ENCODE measurements at regions not wholly inside any gene's neighbourhood (a gene's known extent, or its start where the extent isn't known, plus 50 kb on each side); places are given as distances from the start of the nearest gene placed in this dataset.

DNA sequence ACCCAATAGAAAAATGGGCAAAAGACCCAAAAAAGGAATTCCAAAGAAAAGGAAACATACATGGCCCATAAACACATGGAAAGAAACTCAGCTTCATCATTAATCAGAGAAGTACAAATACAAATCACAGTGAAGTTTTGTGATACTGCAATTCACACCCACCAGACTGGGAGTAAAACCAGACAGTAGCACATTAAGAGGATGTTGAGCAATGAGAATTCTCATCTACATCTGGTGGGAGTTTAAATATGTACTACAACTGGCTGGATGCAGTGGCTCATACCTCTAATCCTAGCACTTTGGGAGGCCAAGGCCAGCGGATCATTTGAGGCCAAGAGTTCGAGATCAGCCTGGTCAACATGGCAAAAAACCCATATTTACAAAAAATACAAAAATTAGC lies 125.7 kb upstream of the PHACTR1 start:
- DNase-seq: no peak

GRCh38 chr6:12592634-12593033 lies 123.9 kb upstream of the PHACTR1 start:
- no peak for DNase-seq

GRCh38 chr6:12593771-12594529 lies 122.6 kb upstream of the PHACTR1 start:
- DNase-seq: no peak

- DNase-seq: no peak
These were observed 122.1 kb upstream of the PHACTR1 start for GRCh38 chr6:12594530-12594893.

DNA sequence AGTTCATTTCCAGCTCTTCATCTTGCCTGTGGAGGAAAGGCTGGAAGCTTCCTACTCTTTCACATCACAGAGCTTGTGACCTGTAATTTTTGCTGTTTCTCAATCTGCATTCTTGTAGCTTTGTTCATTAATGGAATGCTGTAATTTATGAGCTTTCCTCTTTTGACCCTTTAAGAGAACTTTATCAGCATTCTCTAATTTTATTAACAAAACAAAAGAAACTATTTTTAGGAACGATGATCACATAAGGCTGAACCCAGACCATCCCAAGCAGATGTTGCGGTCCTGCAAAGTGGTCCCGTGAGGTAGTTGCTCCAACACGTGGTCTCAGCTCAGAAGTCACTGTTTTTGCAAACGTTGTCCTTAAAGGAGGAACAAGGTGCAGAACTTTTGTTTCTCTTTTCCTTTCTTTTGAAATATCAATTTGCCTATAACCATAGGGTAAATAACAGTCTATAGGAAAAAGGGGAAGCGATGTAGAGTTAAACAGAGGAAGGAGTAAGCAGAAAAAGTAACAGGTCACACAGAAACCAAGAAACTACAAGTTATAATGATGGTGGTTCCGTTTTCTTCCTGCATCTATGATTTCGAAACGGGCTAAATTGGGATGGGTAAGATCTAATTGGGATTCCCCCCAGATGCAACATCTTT lies 121.3 kb upstream of the PHACTR1 start:
- DNase-seq: no peak

GRCh38 chr6:12596731-12597130 lies 119.8 kb upstream of the PHACTR1 start:
- DNase-seq: no peak

DNA sequence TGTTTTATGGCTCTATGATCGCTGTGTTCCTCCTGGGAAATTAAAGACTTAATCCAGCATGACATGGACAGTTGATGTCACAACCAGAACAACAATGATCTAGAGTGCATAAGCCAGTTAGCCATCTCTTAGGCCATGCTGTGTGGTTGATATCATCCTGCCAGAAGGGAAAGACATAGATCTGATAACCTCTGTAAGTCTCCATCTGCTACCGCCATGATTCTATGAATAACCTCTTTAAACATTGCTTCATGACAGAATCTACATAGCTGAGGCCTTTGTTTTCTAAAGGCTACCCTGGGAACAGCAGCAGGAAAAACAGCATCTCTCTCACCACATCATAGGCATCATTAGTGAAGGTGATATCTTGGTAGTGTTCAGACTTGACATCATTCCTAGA lies 117.6 kb upstream of the PHACTR1 start:
- no peak for DNase-seq

DNA sequence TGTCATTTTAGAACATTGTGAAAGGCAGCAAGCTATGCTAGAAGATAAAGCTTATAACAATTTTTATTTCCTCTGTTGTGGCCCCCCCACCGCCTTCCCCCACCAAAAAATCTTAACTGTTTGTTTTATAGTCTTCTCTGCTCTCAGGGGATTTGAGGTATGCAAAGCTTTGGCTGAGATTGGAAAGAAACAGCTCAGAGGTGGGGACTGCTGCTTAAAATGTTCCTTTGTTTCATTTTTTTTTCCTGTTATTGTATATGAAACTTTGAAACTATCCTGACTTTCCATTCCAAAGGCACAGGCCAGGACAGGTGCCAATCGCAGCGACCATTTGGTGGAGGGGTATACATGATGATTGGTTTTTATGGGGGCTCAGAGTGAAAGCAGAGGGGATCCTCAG lies 114.7 kb upstream of the PHACTR1 start:
- DNase-seq: no peak

DNA sequence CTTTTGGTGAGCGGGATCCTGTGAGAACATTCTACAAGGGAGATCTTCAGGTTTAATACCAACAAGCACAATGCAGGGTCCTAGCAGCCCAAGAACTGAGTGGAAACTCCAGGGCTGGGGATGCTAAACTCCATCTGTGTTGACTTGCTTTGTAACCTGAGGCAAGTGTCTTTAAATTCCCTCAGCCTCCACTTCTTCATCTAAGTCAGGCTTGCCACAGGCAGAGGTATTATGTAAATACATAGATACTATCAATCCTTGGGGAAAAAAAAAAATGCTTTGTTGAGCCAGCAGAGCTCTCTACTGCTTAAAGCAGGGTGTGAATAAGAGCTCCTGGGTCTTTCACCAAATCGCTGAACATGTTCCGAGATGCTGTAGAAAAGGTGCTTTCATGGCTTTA lies 114.2 kb upstream of the PHACTR1 start:
- no peak for DNase-seq

DNA sequence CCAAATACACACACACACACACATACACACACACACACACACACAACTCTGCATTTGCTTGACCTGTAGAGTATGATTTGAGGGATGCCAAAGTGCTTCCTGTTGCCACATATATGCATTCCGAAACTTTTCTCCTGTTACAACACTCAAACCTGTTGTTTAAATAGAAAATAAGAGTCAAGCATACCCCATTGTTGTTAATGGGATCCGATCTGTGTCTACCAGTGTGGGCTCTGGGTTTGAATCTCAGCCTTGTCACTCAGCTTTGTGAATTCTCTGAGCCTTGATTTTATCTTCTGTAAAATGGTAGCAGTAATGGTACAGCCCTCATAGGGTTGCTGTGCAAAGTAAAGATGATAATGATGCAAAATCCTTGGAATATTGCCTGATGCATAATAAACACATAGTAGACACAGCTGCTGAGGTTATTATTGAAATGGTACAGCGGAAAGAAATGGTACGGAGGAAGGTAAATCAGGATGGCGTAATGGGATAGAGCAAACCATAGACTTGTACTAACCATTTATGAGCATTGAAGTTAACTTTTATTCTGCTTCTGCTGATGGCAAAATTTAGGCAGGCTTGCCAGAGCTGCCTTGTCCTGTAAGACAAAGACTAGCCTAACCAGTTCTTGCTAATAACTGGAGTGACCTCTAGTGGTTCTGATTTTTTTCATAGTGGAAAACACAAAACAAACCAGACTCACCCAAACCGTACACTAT lies 113.5 kb upstream of the PHACTR1 start:
- DNase-seq: no peak

DNA sequence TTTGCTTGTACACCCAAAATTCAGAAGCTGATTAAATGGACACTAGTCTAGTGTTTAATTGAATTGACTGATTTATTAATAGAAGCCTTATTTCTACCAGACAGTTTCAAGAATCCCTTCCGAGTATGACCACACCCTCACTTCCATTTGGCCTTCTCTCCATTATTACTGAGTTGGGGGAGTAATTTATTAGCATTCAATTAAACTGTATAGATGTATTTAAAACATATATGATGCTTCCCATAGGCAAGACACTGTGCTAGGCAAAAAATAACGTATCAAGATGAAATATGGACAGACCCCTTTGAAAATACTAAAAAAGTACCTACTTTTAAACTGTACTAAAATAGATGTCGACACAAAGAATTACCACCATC lies 112.9 kb upstream of the PHACTR1 start:
- DNase-seq: no peak

GRCh38 chr6:12605888-12606345 lies 110.7 kb upstream of the PHACTR1 start:
- no peak for DNase-seq

DNA sequence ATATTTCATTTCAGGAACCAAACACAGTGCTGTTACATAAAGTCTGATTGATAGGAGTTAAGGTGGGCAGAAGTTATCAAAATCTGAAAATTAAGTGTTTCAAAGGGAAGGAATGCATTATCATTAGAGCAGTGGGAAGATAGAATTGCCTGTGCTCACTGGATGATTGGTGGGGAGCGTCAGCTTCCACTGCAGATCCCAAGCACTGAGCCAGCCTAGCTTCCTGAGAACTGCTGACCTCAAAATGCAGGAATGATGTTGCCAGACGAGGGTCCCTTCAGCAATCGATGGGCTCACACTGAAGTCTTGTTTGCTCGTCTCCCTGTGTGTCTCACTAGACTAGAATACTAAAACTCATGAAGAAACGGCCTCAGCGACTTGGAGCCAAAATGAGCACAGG lies 110.0 kb upstream of the PHACTR1 start:
- DNase-seq: no peak

DNA sequence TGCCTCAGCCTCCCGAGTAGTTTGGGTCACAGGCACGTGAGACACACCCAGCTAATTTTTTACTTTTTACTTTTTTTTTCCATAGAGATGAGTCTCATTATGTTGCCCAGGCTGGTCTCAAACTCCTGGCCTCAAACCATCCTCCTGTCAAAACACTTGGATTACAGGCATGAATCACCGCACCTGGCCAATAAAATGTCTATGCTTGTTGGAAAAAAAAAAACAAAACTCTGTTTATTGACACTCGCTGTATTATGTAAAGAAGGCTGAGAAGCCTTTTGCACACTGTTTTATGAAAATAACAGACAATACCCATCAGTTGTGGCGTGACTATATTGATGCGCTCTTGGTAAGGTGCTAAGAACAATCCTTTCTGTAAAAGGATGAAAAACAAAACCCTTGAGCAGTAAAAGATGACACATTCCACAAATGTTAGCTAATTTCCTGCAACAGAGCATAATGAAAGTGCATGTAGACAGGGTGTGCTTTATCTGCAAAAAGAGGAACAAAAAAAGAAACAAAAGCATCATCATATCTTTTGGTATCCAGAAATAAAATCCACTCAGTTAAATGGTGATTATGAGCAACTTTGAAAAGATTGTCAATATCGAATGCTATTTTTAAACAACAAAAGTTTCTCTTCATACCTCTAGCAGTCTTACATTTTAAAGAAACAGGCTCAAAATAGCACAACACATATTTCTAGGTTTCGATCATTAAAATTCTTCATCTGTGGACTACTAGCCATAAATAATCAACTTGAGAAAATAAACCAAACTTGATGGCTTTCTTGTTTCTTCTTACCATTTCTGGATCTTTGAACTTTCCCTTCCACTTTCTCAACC lies 108.3 kb upstream of the PHACTR1 start:
- DNase-seq: no peak

- DNase-seq: no peak
These were observed 107.7 kb upstream of the PHACTR1 start for GRCh38 chr6:12608874-12609273.

- no peak for DNase-seq
These were observed 106.8 kb upstream of the PHACTR1 start for GRCh38 chr6:12609751-12610150.

DNA sequence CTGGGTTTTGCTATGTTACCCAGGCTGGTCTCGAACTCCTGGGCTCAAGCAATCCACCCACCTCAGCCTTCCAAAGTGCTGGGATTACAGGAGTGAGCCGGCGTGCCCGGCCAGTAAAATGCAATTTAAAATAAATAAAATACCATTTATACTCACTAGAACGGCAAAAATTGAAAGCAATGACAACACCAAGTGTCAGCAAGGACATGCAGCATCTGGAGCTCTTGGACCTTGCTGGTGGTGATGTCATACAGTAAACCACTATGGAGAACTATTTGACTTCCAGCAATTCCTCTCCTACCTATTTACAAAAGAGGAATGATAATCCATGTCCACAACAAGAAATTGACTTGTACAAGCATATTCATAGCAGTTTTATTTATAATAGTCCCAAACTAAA lies 105.7 kb upstream of the PHACTR1 start:
- DNase-seq: no peak

DNA sequence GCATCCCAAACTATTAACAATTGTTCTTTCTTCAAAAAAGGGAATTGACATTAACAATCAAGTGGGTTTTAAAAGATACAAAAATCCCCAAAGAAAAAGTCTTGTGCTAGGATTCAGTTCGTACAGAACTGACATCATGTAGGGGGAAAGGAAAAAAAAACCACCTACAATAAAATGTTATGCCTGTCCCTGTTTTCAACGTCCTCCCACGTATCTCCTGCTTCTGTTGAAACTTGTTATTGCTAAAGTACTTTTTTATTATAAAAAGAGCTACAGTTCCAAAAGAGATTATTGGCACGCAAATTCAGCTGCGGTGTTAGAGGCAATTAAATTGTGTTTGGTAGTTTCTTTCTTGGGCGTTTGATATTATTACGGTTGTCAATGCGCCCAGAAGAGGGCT lies 102.8 kb upstream of the PHACTR1 start:
- DNase-seq: no peak

- no peak for DNase-seq
These were observed 102.1 kb upstream of the PHACTR1 start for GRCh38 chr6:12614456-12614855.

GRCh38 chr6:12618296-12618695 lies 98.3 kb upstream of the PHACTR1 start:
- DNase-seq: no peak

- DNase-seq: no peak
These were observed 94.8 kb upstream of the PHACTR1 start for GRCh38 chr6:12621754-12622153.

GRCh38 chr6:12622566-12622965 lies 94.0 kb upstream of the PHACTR1 start:
- no peak for DNase-seq
